ENCODE measurements at regions not wholly inside any gene's neighbourhood (a gene's known extent, or its start where the extent isn't known, plus 50 kb on each side); places are given as distances from the start of the nearest gene placed in this dataset.

GRCh38 chr4:181475781-181476507 lies 767.3 kb upstream of the TENM3 start:
- no peak for TF ChIP-seq CTCF (IDR thresholded peaks at IDR 0.05)
- TF ChIP-seq POLR2A (IDR thresholded peaks at IDR 0.05): no peak
